ENCODE measurements at regions not wholly inside any gene's neighbourhood (a gene's known extent, or its start where the extent isn't known, plus 50 kb on each side); places are given as distances from the start of the nearest gene placed in this dataset.

GRCh38 chr21:37982496-37983318 is 66.5 kb upstream of the KCNJ6 start:
- TF ChIP-seq BRCA1 (IDR thresholded peaks at IDR 0.05; ENCODE audit: low read depth, low read length), result no peak
- TF ChIP-seq CTCF (IDR thresholded peaks at IDR 0.05 in 2 of 3, conservative IDR thresholded peaks at IDR 0.05 in 1 of 3; ENCODE audit: control insufficient read depth in 2 of 3, extremely low read depth in 1 of 3, insufficient read depth in 1 of 3, low read depth in 3 of 3, low read length in 3 of 3), result no peak
- no peak for TF ChIP-seq POLR2AphosphoS2 (IDR thresholded peaks at IDR 0.05; ENCODE audit: low read depth, low read length)
- TF ChIP-seq TARDBP (IDR thresholded peaks at IDR 0.05; ENCODE audit: borderline replicate concordance), result no peak
- TF ChIP-seq GABPA (IDR thresholded peaks at IDR 0.05; ENCODE audit: low read depth), result no peak
- no peak for TF ChIP-seq SMAD1 (IDR thresholded peaks at IDR 0.05; ENCODE audit: low read depth, partially characterized antibody)
- TF ChIP-seq REST (IDR thresholded peaks at IDR 0.05; ENCODE audit: low read depth, low read length), result no peak
- no peak for TF ChIP-seq POLR2AphosphoS5 (IDR thresholded peaks at IDR 0.05; ENCODE audit: low read length)
- no peak for TF ChIP-seq RFX5 (IDR thresholded peaks at IDR 0.05; ENCODE audit: low read depth, low read length)
- no peak for TF ChIP-seq ZBTB33 (IDR thresholded peaks at IDR 0.05)
